ENCODE measurements at regions not wholly inside any gene's neighbourhood (a gene's known extent, or its start where the extent isn't known, plus 50 kb on each side); places are given as distances from the start of the nearest gene placed in this dataset.

DNA sequence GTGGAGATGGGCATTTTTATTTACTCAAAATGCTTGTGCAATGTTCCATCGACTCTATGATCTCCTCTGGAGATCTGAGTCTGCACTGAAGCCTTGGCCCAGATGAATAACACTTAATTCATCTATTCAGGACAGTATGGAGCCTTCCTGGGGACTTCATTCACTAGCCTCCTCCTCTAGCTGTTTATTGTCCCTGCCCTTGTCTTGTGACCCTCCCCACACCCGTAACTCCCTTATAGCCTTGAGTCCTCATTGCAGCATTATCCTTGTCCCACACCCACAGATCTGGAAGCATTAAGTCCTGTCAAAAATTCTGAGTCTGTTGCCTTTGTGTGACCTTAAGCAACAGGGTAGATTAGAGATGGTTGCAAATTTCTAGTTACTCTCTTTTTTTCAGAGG is 138.3 kb upstream of the LMO4 start:
- no peak overlapping the region for H2AFZ ChIP-seq (ENCODE audit: low read length)
- CTCF ChIA-PET (ENCODE audit: partially characterized antibody), result interaction anchor here (0.7 to 1.3 kb wide), 4 partner anchors 11 to 741 kb away, joined by 3 to 4 read pairs (median 3); no protein-coding TSS in a partner anchor

More for the DNA sequence above, 138.3 kb upstream of the LMO4 start:
- Histone ChIP-seq H3K23me2 (ENCODE audit: low read depth, low read length) (no peaks in the 10 kb centered on the region), H3K79me2 (ENCODE audit: control insufficient read depth in 1 of 2, insufficient read depth in 2 of 2, low read length in 2 of 2) (no peaks in the 10 kb centered on the region), H2BK20ac (ENCODE audit: low read length) (no peak overlapping the region), H3K4me3 (ENCODE audit: extremely low read depth in 1 of 4, insufficient read depth in 2 of 4, low read depth in 3 of 4, low read length in 4 of 4) (no peak overlapping the region), H4K20me1 (replicated peaks in 1 of 2; ENCODE audit: control insufficient read depth in 1 of 2, insufficient read depth in 2 of 2, low read length in 2 of 2) (peaks cover 0 to 1% of the 10 kb centered on the region in 2 experiments), H3K36me3 (ENCODE audit: control insufficient read depth in 2 of 4, insufficient read depth in 4 of 4, low read length in 3 of 4) (no peaks in the 10 kb centered on the region), H3K4ac (replicated peaks; ENCODE audit: insufficient read length, low read depth, low read length) (no peak overlapping the region), H3K9me3 (ENCODE audit: insufficient read depth in 2 of 2, low read depth in 1 of 2, low read length in 1 of 2) (no peaks in the 10 kb centered on the region), H2BK5ac (ENCODE audit: low read depth, low read length) (no peak overlapping the region), H3K4me2 (ENCODE audit: insufficient read depth in 1 of 2, low read depth in 2 of 2, low read length in 2 of 2) (no peak overlapping the region), H3K27ac (ENCODE audit: low read depth, low read length) (no peak overlapping the region), H2AK5ac (ENCODE audit: low read depth, low read length) (no peak overlapping the region), H3K14ac (ENCODE audit: insufficient read length) (no peak overlapping the region), H3K27me3 (replicated peaks in 1 of 4; ENCODE audit: control insufficient read depth in 3 of 4, extremely low read depth in 1 of 4, insufficient read depth in 3 of 4, low read length in 3 of 4) (no peaks in the 10 kb centered on the region), H3K23ac (ENCODE audit: insufficient read length) (no peak overlapping the region), H3K79me1 (ENCODE audit: low read depth, low read length) (no peaks in the 10 kb centered on the region), H2BK15ac (ENCODE audit: low read length) (no peak overlapping the region), H4K5ac (ENCODE audit: insufficient read length, low read depth, low read length) (no peak overlapping the region), H3K9ac (replicated peaks in 1 of 4; ENCODE audit: extremely low read depth in 1 of 4, low read depth in 3 of 4, low read length in 3 of 4) (no peak overlapping the region), H2BK12ac (ENCODE audit: low read depth, low read length) (no peak overlapping the region), H4K91ac (replicated peaks; ENCODE audit: insufficient read length, low read length) (no peak overlapping the region), H2BK120ac (replicated peaks; ENCODE audit: low read depth, low read length) (no peak overlapping the region), H3K56ac (replicated peaks; ENCODE audit: insufficient read length, low read depth, low read length) (no peak overlapping the region), H3K4me1 (replicated peaks in 1 of 4; ENCODE audit: control insufficient read depth in 3 of 4, insufficient read depth in 4 of 4, low read length in 3 of 4) (peaks cover 0 to 2% (median 0%) of the 10 kb centered on the region in 4 experiments; a peak in 1 of 7 replicates), H4K8ac (ENCODE audit: extremely low read depth, insufficient read depth, low read length) (no peak overlapping the region), H3K18ac (ENCODE audit: extremely low read depth, low read length) (no peak overlapping the region)
- FAIRE-seq (no peak), DNase-seq (ENCODE audit: low read depth in 1 of 2, low spot score in 2 of 2) (no peak)
- TF ChIP-seq PHF8 (conservative IDR thresholded peaks at IDR 0.05; ENCODE audit: low read depth, low read length) (no peak), TBP (IDR thresholded peaks at IDR 0.05; ENCODE audit: low read depth, low read length) (no peak), SUZ12 (IDR thresholded peaks at IDR 0.05; ENCODE audit: low read length) (no peak), RFX5 (IDR thresholded peaks at IDR 0.05; ENCODE audit: borderline replicate concordance, low read depth, low read length) (no peak), RXRA (IDR thresholded peaks at IDR 0.05; ENCODE audit: insufficient read depth, low read depth, low read length) (no peak), POU5F1 (IDR thresholded peaks at IDR 0.05; ENCODE audit: low read depth, low read length) (no peak), YY1 (IDR thresholded peaks at IDR 0.05; ENCODE audit: low read depth, low read length) (no peak), BCL11A (IDR thresholded peaks at IDR 0.05; ENCODE audit: low read depth in 2 of 2, low read length in 2 of 2) (no peak), CBX8 (IDR thresholded peaks at IDR 0.05; ENCODE audit: borderline replicate concordance, low read depth, low read length) (no peak)
- TF ChIP-seq, protein P1, sequence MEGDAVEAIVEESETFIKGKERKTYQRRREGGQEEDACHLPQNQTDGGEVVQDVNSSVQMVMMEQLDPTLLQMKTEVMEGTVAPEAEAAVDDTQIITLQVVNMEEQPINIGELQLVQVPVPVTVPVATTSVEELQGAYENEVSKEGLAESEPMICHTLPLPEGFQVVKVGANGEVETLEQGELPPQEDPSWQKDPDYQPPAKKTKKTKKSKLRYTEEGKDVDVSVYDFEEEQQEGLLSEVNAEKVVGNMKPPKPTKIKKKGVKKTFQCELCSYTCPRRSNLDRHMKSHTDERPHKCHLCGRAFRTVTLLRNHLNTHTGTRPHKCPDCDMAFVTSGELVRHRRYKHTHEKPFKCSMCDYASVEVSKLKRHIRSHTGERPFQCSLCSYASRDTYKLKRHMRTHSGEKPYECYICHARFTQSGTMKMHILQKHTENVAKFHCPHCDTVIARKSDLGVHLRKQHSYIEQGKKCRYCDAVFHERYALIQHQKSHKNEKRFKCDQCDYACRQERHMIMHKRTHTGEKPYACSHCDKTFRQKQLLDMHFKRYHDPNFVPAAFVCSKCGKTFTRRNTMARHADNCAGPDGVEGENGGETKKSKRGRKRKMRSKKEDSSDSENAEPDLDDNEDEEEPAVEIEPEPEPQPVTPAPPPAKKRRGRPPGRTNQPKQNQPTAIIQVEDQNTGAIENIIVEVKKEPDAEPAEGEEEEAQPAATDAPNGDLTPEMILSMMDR (IDR thresholded peaks at IDR 0.05; ENCODE audit: control extremely low read depth in 1 of 3, insufficient read depth in 1 of 3, low read depth in 1 of 3, low read length in 3 of 3), result no peak
- POLR2A ChIA-PET (ENCODE audit: partially characterized antibody), result interaction anchor here (1.3 to 1.4 kb wide), 2 partner anchors 10 to 11 kb away, joined by 3 read pairs; no protein-coding TSS in a partner anchor
- 94% methylated on average over 2 of the region's 2 CpGs; no CpG with 5 or more reads in 1 of the 2 experiments for WGBS, 2 experiments (ENCODE audit: extremely low coverage in 1 of 2, insufficient coverage in 1 of 2, insufficient read length in 1 of 2, insufficient replicate concordance in 2 of 2, low coverage in 1 of 2, low lambda C conversion rate in 2 of 2, missing lambda C conversion rate in 1 of 2)
